Spleen (tissue), 11 donors: ENCODE measurements at regions not wholly inside any gene's neighbourhood (a gene's known extent, or its start where the extent isn't known, plus 50 kb on each side); places are given as distances from the start of the nearest gene placed in this dataset.

Experiments
- DNase-seq: peaks from one replicate; pipeline ENCODE4 v3.0.0-alpha.2; 2020
- H3K27ac ChIP-seq, 8 donors: fragments of 200-600 bp; sonication (generic) in 7 of 8; 1 replicate in 4 of 8; 2 replicates in 4 of 8; pipeline versions ENCODE4 v1.5.0 to v1.8.0; 2016 to 2021; ENCODE audit warnings: inconsistent platforms in 4 of 8, mild to moderate bottlenecking in 4 of 8, moderate library complexity in 1 of 8
- H3K27me3 ChIP-seq, 7 donors: fragments of 200-600 bp; sonication (generic) in 6 of 7; replicated peaks in 1 of 7; 1 replicate in 4 of 7; 2 replicates in 3 of 7; pipeline versions ENCODE4 v1.5.0 to v1.8.0; 2016 to 2021; ENCODE audit warnings: inconsistent platforms in 3 of 7, mild to moderate bottlenecking in 1 of 7
- H3K36me3 ChIP-seq, 6 donors: fragments of 200-600 bp; sonication (generic) in 5 of 6; 1 replicate in 4 of 6; 2 replicates in 2 of 6; pipeline versions ENCODE4 v1.5.0 to v1.8.0; 2016 to 2021; ENCODE audit warnings: inconsistent platforms in 2 of 6
- H3K4me1 ChIP-seq, 6 donors: fragments of 200-600 bp; sonication (generic) in 5 of 6; 1 replicate in 3 of 6; 2 replicates in 3 of 6; pipeline versions ENCODE4 v1.5.0 to v1.8.0; 2016 to 2021; ENCODE audit warnings: inconsistent platforms in 3 of 6
- H3K4me3 ChIP-seq, 8 donors: fragments of 200-600 bp; sonication (generic) in 7 of 8; 1 replicate in 4 of 8; 2 replicates in 4 of 8; pipeline versions ENCODE4 v1.5.0 to v1.8.0; 2016 to 2021; ENCODE audit warnings: inconsistent platforms in 4 of 8, mild to moderate bottlenecking in 4 of 8, moderate library complexity in 2 of 8
- H3K9me3 ChIP-seq, 8 donors: fragments of 200-600 bp; sonication (generic) in 7 of 8; 1 replicate in 4 of 8; 2 replicates in 4 of 8; pipeline versions ENCODE4 v1.5.0 to v1.8.0; 2016 to 2021; ENCODE audit warnings: inconsistent platforms in 4 of 8
- CTCF ChIP-seq, 11 experiments: fragments of 200-600 bp in 7 of 11; fragments of 450-650 bp in 4 of 11; sonication (generic) in 4 of 11; IDR thresholded peaks in 8 of 11; conservative IDR thresholded peaks in 3 of 11; 1 replicate in 7 of 11; 2 replicates in 4 of 11; pipeline versions ENCODE4 v1.4.0 to v1.8.0; 2016 to 2021; ENCODE audit warnings: antibody characterized with exemption in 11 of 11, inconsistent platforms in 4 of 11, mild to moderate bottlenecking in 1 of 11
- POLR2A ChIP-seq, 3 donors: fragments of 450-650 bp; IDR thresholded peaks; one replicate each; pipeline ENCODE4 v1.5.1; 2017; ENCODE audit warnings: antibody characterized with exemption in 3 of 3, mild to moderate bottlenecking in 1 of 3
- POLR2AphosphoS5 ChIP-seq, 3 donors: sonication (generic); formaldehyde crosslinking; IDR thresholded peaks; one replicate each; pipeline ENCODE4 v1.5.1; 2017; ENCODE audit warnings: antibody characterized with exemption in 3 of 3
- WGBS, 5 donors: extraction: QIAGEN DNeasy Blood & Tissue Kit in 3 of 5; methylation state at CpG; one replicate each; pipeline versions ENCODE4 v1.1.5 to v1.1.7; 2013 to 2018; 5-methylcytosine and 5-hydroxymethylcytosine counted together
- intact Hi-C: fragments of 100-400 bp; cut with DNase I; formaldehyde crosslinking; loops from one replicate; pipeline ENCODE4 v1.15.0; 2023; ENCODE audit warnings: low total_unique reads
- donor health status: healthy with polysubstance abuse.
- donor health status: DM: no; HTN: no; CAD: no; lungs with moderate emphysema.
- donor health status: DM: no; HTN: no; CAD: no.
- donor health status: Bipolar disorder and iron deficiency.
- donor health status: healthy.
- donor health status: DM: no; HTN: no; CAD: no.
- donor health status: DM: yes; HTN: yes; CAD: no.

DNA sequence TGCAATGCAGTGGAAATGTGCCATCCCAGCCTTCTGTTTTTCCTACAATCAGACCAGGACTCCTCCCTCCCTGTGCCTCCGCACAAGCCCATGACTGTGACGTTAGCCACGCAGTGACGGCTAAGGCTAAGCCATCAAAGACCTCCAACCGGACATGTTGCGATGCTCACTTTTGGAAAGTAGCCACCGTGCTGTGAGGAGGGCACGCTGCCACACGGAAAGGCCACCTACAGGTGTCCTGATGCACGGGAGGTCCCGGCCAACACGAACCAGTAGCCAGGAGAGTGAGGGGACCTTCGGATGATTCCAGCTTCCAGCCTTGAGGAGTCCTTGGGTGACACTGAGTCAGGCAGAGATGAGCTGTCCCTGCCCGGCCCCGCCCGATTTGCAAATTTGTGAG, 53.9 kb downstream of the FOXL1 start:
- no peaks in the 10 kb centered on the region for H3K36me3 ChIP-seq
- no peak overlapping the region for H3K27ac ChIP-seq
- 89 to 96% (median 94%) methylated on average over 16 of the region's 16 CpGs for WGBS, 5 donors
- no peak for TF ChIP-seq CTCF (IDR thresholded peaks at IDR 0.05 in 8 of 11, conservative IDR thresholded peaks at IDR 0.05 in 3 of 11)
- no peak for TF ChIP-seq POLR2A (IDR thresholded peaks at IDR 0.05)
- TF ChIP-seq POLR2AphosphoS5 (IDR thresholded peaks at IDR 0.05): no peak
- no peaks in the 10 kb centered on the region for H3K4me1 ChIP-seq
- H3K9me3 ChIP-seq: no peaks in the 10 kb centered on the region
- peaks cover 0 to 18% (median 0%) of the 10 kb centered on the region in 7 donors for H3K27me3 ChIP-seq
- H3K4me3 ChIP-seq: no peak overlapping the region
- intact Hi-C loops: no loop called here
- no peak for DNase-seq

- 83 to 89% (median 86%) methylated on average over 8 of the region's 8 CpGs for WGBS, 5 donors
- no peaks in the 10 kb centered on the region for H3K36me3 ChIP-seq
- DNase-seq: no peak
- H3K27me3 ChIP-seq: peaks cover 0 to 21% (median 0%) of the 10 kb centered on the region in 7 donors
- H3K27ac ChIP-seq: no peak overlapping the region
- H3K4me3 ChIP-seq: no peak overlapping the region
- intact Hi-C loops: no loop called here
- H3K9me3 ChIP-seq: no peaks in the 10 kb centered on the region
- TF ChIP-seq CTCF (IDR thresholded peaks at IDR 0.05 in 8 of 11, conservative IDR thresholded peaks at IDR 0.05 in 3 of 11): no peak
- no peak for TF ChIP-seq POLR2A (IDR thresholded peaks at IDR 0.05)
- TF ChIP-seq POLR2AphosphoS5 (IDR thresholded peaks at IDR 0.05): no peak
- no peaks in the 10 kb centered on the region for H3K4me1 ChIP-seq
These were observed 54.6 kb downstream of the FOXL1 start for GRCh38 chr16:86632944-86633343.

GRCh38 chr16:86634292-86634691, 55.9 kb downstream of the FOXL1 start:
- DNase-seq: no peak
- Histone ChIP-seq H3K4me1 (no peaks in the 10 kb centered on the region), H3K4me3 (no peak overlapping the region), H3K27ac (no peak overlapping the region), H3K36me3 (no peaks in the 10 kb centered on the region), H3K27me3 (peaks cover 0 to 27% (median 0%) of the 10 kb centered on the region in 7 donors), H3K9me3 (no peaks in the 10 kb centered on the region)
- intact Hi-C loops: no loop called here
- TF ChIP-seq CTCF (IDR thresholded peaks at IDR 0.05 in 8 of 11, conservative IDR thresholded peaks at IDR 0.05 in 3 of 11) (no peak), POLR2AphosphoS5 (IDR thresholded peaks at IDR 0.05) (no peak), POLR2A (IDR thresholded peaks at IDR 0.05) (no peak)
- WGBS, 5 donors: 85 to 100% (median 93%) methylated on average over 1 of the region's 1 CpG

DNA sequence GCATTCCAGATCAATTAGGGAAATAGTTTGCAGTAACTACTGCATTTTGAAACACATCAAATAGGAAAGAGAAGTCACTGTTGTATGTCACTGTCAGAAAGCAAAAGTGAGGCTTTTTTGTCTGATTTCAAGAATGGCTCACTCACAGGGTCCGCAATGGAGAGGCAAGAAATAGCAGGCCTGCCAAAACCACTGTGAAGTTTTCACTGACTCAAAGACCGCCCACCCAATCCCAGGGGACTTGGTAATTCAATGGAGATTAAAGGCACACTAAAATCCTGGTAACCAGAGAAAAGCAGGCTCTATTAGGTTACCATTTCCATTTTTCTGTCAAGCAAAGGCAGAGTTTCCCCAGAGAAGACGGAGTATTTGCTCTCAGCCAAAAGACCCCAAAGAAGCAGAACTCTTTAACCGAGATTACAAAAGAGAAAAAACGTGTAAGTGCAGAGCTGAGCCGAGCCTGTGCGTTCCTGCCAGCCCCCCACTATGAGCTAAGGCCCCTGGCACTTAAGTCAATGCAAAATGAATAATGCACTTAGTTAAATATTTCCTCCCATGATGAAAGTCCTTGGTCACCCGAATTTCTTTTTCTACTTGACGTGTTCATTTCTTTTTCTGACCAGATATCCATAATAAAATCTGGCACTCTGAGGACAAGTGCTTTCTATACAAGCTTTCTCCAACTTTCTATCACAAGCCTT, 57.0 kb downstream of the FOXL1 start:
- Histone ChIP-seq H3K4me3 (no peak overlapping the region), H3K27me3 (peaks cover 0 to 35% (median 0%) of the 10 kb centered on the region in 7 donors), H3K9me3 (no peaks in the 10 kb centered on the region), H3K27ac (no peak overlapping the region), H3K36me3 (no peaks in the 10 kb centered on the region), H3K4me1 (no peaks in the 10 kb centered on the region)
- intact Hi-C loops: no loop called here
- WGBS, 5 donors: 74 to 85% (median 78%) methylated on average over 9 of the region's 9 CpGs
- no peak for DNase-seq
- TF ChIP-seq POLR2A (IDR thresholded peaks at IDR 0.05) (no peak), POLR2AphosphoS5 (IDR thresholded peaks at IDR 0.05) (no peak), CTCF (IDR thresholded peaks at IDR 0.05 in 8 of 11, conservative IDR thresholded peaks at IDR 0.05 in 3 of 11) (no peak)
